ENCODE measurements at regions not wholly inside any gene's neighbourhood (a gene's known extent, or its start where the extent isn't known, plus 50 kb on each side); places are given as distances from the start of the nearest gene placed in this dataset.

DNA sequence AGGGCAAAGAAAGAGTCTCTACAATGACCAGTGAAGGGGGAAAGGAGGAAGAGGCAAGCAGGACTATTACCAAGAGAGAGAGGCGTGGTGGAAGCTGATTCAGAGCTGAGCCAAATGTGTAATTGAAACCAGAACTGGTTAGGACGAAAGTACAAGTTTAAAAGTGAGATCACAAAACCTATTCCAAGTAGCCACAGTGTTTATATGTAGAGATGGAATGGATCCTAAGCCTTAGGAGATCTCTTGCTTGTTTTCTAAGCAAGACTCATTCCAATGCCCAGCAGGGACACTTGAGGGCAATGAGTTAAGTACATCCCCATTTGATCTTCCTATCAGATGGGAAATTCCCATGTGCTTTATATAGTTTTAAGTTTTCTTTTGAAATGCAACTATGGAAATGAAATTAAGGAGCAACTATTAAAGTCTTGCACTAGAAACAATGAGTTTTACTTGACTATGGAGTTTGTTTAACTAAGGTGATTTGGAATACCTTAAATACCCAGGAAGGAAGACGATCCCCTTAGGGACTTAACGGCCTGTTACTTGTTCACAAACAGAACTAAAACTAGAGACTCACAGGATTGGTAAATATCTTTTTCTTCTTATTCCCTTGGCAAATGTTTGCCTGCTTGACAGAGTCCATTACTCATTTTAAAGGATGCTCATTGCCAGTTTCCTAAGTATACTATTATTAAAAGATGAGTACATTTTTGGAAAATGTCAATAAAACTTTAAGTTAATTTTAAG is 51.1 kb upstream of the SNX2 start:
- DNase-seq (ENCODE audit: low read depth): no peak
- TF ChIP-seq, protein P1, sequence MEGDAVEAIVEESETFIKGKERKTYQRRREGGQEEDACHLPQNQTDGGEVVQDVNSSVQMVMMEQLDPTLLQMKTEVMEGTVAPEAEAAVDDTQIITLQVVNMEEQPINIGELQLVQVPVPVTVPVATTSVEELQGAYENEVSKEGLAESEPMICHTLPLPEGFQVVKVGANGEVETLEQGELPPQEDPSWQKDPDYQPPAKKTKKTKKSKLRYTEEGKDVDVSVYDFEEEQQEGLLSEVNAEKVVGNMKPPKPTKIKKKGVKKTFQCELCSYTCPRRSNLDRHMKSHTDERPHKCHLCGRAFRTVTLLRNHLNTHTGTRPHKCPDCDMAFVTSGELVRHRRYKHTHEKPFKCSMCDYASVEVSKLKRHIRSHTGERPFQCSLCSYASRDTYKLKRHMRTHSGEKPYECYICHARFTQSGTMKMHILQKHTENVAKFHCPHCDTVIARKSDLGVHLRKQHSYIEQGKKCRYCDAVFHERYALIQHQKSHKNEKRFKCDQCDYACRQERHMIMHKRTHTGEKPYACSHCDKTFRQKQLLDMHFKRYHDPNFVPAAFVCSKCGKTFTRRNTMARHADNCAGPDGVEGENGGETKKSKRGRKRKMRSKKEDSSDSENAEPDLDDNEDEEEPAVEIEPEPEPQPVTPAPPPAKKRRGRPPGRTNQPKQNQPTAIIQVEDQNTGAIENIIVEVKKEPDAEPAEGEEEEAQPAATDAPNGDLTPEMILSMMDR (conservative IDR thresholded peaks at IDR 0.05; ENCODE audit: low read depth, low read length): no peak
- no peak overlapping the region for H3K4me3 ChIP-seq (ENCODE audit: low read depth, low read length)

Measured in epithelial cell of proximal tubule (primary cell).